ENCODE measurements at regions not wholly inside any gene's neighbourhood (a gene's known extent, or its start where the extent isn't known, plus 50 kb on each side); places are given as distances from the start of the nearest gene placed in this dataset.

DNA sequence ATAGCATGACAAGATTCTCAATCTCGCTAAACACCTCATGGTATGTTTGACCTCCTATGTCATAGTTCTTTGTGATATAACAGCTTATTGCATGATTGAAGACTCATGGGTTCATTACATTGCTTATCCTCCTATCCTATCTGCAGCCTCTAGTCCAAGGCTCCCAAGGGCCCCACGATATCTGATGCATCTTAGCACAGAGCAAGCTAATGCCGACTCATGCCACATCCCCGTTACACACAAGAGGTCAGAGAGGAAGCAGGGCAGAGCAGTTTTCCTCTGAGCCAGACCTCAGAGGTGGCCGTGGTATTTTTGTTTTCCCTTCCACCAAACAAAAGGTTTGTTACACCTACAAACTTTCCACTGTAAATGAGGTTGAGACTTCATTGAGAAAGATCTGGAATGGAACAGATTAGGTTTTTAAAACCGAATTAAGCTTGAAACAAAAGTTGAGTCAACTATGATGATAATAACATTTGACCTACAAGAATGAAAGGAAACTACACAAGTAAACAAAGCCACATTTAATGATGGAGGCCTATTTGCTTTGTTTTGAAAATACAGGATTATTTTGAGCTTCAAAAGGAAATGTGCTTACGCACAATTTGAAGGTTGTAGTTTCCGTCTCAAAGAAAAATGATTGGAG lies 133.9 kb upstream of the MYLIP start:
- Histone ChIP-seq H3K27ac (ENCODE audit: low read depth in 2 of 2, low read length in 2 of 2) (peak overlapping the region; percentile 7 to 62), H3K36me3 (ENCODE audit: control insufficient read depth in 2 of 3, insufficient read depth in 3 of 3, low read length in 3 of 3) (no peaks in the 10 kb centered on the region), H3K4me1 (ENCODE audit: control insufficient read depth in 2 of 3, insufficient read depth in 2 of 3, low read depth in 1 of 3, low read length in 3 of 3) (peaks cover 0 to 3% (median 0%) of the 10 kb centered on the region in 3 donors), H3K4me3 (ENCODE audit: low read length in 3 of 3) (no peak overlapping the region), H3K9ac (ENCODE audit: low read length in 3 of 3) (no peak overlapping the region), H3K9me3 (ENCODE audit: control insufficient read depth in 2 of 3, insufficient read depth in 1 of 3, low read length in 3 of 3) (no peaks in the 10 kb centered on the region), H3K27me3 (ENCODE audit: control insufficient read depth, insufficient read depth, low read length) (no peaks in the 10 kb centered on the region)
- intact Hi-C loops (cut with DNase I): no loop called here
- DNase-seq: peak in 1 of 5 donors; percentile 9
- FAIRE-seq: no peak
- TF ChIP-seq, protein P1, sequence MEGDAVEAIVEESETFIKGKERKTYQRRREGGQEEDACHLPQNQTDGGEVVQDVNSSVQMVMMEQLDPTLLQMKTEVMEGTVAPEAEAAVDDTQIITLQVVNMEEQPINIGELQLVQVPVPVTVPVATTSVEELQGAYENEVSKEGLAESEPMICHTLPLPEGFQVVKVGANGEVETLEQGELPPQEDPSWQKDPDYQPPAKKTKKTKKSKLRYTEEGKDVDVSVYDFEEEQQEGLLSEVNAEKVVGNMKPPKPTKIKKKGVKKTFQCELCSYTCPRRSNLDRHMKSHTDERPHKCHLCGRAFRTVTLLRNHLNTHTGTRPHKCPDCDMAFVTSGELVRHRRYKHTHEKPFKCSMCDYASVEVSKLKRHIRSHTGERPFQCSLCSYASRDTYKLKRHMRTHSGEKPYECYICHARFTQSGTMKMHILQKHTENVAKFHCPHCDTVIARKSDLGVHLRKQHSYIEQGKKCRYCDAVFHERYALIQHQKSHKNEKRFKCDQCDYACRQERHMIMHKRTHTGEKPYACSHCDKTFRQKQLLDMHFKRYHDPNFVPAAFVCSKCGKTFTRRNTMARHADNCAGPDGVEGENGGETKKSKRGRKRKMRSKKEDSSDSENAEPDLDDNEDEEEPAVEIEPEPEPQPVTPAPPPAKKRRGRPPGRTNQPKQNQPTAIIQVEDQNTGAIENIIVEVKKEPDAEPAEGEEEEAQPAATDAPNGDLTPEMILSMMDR (IDR thresholded peaks at IDR 0.05; ENCODE audit: borderline replicate concordance, extremely low read depth, insufficient read depth): no peak

DNA sequence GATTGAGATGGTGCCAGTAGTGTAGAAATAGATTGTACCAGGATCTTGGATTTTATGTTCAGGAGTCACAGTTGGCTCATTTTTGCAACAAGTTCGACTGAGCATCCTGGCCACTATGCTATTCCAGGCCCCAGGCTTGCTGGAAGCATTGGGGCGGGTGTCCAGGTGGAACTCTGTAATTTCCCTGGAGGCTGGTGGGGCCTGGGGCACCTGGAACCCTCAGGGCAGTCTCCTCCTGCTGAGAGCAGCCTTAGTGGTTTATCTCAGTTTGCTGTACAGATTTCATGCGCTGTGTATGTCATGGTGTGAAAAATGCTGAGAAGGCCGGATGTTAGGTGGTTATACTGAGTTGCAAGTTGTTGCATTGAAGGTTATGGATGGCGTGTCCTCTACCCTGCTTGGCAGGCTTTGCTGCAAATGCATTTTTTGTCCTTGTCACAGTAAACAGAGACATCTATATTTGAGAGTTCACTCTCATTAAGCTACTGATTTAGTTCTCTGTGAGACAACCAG lies 135.1 kb upstream of the MYLIP start:
- peaks cover 0 to 3% (median 0%) of the 10 kb centered on the region in 3 donors for H3K4me1 ChIP-seq (ENCODE audit: control insufficient read depth in 2 of 3, insufficient read depth in 2 of 3, low read depth in 1 of 3, low read length in 3 of 3)
- H3K9me3 ChIP-seq (ENCODE audit: control insufficient read depth in 2 of 3, insufficient read depth in 1 of 3, low read length in 3 of 3): no peaks in the 10 kb centered on the region
- no peaks in the 10 kb centered on the region for H3K36me3 ChIP-seq (ENCODE audit: control insufficient read depth in 2 of 3, insufficient read depth in 3 of 3, low read length in 3 of 3)
- FAIRE-seq: no peak
- TF ChIP-seq, protein P1 (IDR thresholded peaks at IDR 0.05; ENCODE audit: borderline replicate concordance, extremely low read depth, insufficient read depth): no peak
- H3K27me3 ChIP-seq (ENCODE audit: control insufficient read depth, insufficient read depth, low read length): no peaks in the 10 kb centered on the region
- no peak for DNase-seq
- intact Hi-C loops (cut with DNase I): no loop called here
- H3K4me3 ChIP-seq (ENCODE audit: low read length in 3 of 3): no peak overlapping the region
- no peak overlapping the region for H3K27ac ChIP-seq (ENCODE audit: low read depth in 2 of 2, low read length in 2 of 2)
- H3K9ac ChIP-seq (ENCODE audit: low read length in 3 of 3): no peak overlapping the region

DNA sequence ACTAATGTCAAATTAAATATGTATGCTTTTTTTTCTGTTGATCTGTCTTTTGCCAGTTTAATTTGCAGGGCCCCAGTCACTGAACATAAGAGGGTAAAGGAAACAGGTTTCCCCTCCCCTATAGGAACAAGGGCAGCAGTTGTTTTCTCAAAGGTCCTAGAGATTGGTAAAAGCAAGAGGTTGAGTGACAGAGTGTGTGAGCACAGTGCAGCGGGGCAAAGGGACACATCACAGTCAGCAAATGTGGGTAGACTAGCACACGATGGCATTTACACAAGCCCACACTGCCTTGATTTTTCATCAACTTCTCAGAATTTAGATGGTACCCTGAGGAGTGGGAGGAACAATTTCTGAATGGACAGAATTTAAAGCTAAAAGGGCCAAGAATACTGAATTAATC lies 138.7 kb upstream of the MYLIP start:
- Histone ChIP-seq H3K27me3 (ENCODE audit: control insufficient read depth, insufficient read depth, low read length) (no peaks in the 10 kb centered on the region), H3K9me3 (ENCODE audit: control insufficient read depth in 2 of 3, insufficient read depth in 1 of 3, low read length in 3 of 3) (no peaks in the 10 kb centered on the region), H3K4me1 (ENCODE audit: control insufficient read depth in 2 of 3, insufficient read depth in 2 of 3, low read depth in 1 of 3, low read length in 3 of 3) (peaks cover 0 to 3% (median 0%) of the 10 kb centered on the region in 3 donors), H3K4me3 (ENCODE audit: low read length in 3 of 3) (no peak overlapping the region), H3K36me3 (ENCODE audit: control insufficient read depth in 2 of 3, insufficient read depth in 3 of 3, low read length in 3 of 3) (no peaks in the 10 kb centered on the region), H3K9ac (ENCODE audit: low read length in 3 of 3) (no peak overlapping the region), H3K27ac (ENCODE audit: low read depth in 2 of 2, low read length in 2 of 2) (no peak overlapping the region)
- no peak for DNase-seq
- TF ChIP-seq, protein P1 (IDR thresholded peaks at IDR 0.05; ENCODE audit: borderline replicate concordance, extremely low read depth, insufficient read depth): no peak
- intact Hi-C loops (cut with DNase I): no loop called here
- no peak for FAIRE-seq

Data from kidney (tissue), 13 donors.